Gastrocnemius medialis (tissue), 4 donors: ENCODE measurements at regions not wholly inside any gene's neighbourhood (a gene's known extent, or its start where the extent isn't known, plus 50 kb on each side); places are given as distances from the start of the nearest gene placed in this dataset.

Experiments
- ATAC-seq, 2 donors: fragments of 150-250 bp; one replicate each; pipeline ENCODE4 v1.9.1; 2016
- DNase-seq, 2 donors: peaks; one replicate each; pipeline ENCODE4 v3.0.0-alpha.2; 2019
- H3K27ac ChIP-seq, 4 donors: fragments of 200-600 bp; sonication (generic); 1 replicate in 1 of 4; 2 replicates in 3 of 4; pipeline ENCODE4 v1.5.1; 2016 to 2018; ENCODE audit warnings: mild to moderate bottlenecking in 2 of 4, moderate library complexity in 1 of 4
- H3K27me3 ChIP-seq, 3 donors: fragments of 200-600 bp; sonication (generic) in 2 of 3; 1 replicate in 1 of 3; 2 replicates in 2 of 3; pipeline versions ENCODE4 v1.5.1 to v1.6.0; 2016 to 2019; ENCODE audit warnings: mild to moderate bottlenecking in 1 of 3, moderate library complexity in 1 of 3
- H3K36me3 ChIP-seq, 2 donors: fragments of 200-600 bp; sonication (generic) in 1 of 2; one replicate each; pipeline ENCODE4 v1.5.1; 2017 to 2018
- H3K4me1 ChIP-seq, 2 donors: fragments of 200-600 bp; sonication (generic) in 1 of 2; one replicate each; pipeline ENCODE4 v1.5.1; 2016 to 2017; ENCODE audit warnings: mild to moderate bottlenecking in 2 of 2
- H3K4me3 ChIP-seq, 4 donors: fragments of 200-600 bp; sonication (generic) in 3 of 4; 1 replicate in 1 of 4; 2 replicates in 3 of 4; pipeline ENCODE4 v1.5.1; 2016 to 2019; ENCODE audit warnings: mild to moderate bottlenecking in 2 of 4
- H3K9me3 ChIP-seq, 3 donors: fragments of 200-600 bp; sonication (generic) in 2 of 3; 1 replicate in 1 of 3; 2 replicates in 2 of 3; pipeline ENCODE4 v1.5.1; 2016 to 2019
- CTCF ChIP-seq, 5 experiments: fragments of 450-650 bp in 3 of 5; fragments of 200-600 bp in 2 of 5; sonication (generic) in 2 of 5; IDR thresholded peaks in 4 of 5; conservative IDR thresholded peaks in 1 of 5; 1 replicate in 4 of 5; 2 replicates in 1 of 5; pipeline ENCODE4 v1.5.1; 2016 to 2019; ENCODE audit warnings: antibody characterized with exemption in 5 of 5, mild to moderate bottlenecking in 3 of 5, moderate library complexity in 3 of 5
- POLR2A ChIP-seq, 2 donors: fragments of 450-650 bp; IDR thresholded peaks; one replicate each; pipeline ENCODE4 v1.6.1; 2017; ENCODE audit warnings: antibody characterized with exemption in 2 of 2, mild to moderate bottlenecking in 2 of 2, moderate library complexity in 2 of 2
- in situ Hi-C, 4 donors: fragments of 200-750 bp; cut with MboI; loops; one replicate each; pipeline versions ENCODE4 v1.15.0 to v1.8.0; 2017; ENCODE audit warnings: low sequenced_read_pairs in 4 of 4
- intact Hi-C: fragments of 100-400 bp; cut with DNase I; formaldehyde crosslinking; loops from one replicate; pipeline ENCODE4 v1.15.1; 2023; ENCODE audit warnings: low total_unique reads

GRCh38 chr3:168362156-168362555 is 266.4 kb upstream of the GOLIM4 start:
- H3K4me1 ChIP-seq: no peaks in the 10 kb centered on the region
- intact Hi-C loops: no loop called here

GRCh38 chr3:168360993-168361392 is 265.3 kb upstream of the GOLIM4 start:
- intact Hi-C loops (no loop called here), in situ Hi-C loops (no loop called here)
- H3K27ac ChIP-seq: no peak overlapping the region
- no peak for DNase-seq
- H3K36me3 ChIP-seq: no peaks in the 10 kb centered on the region
- H3K4me3 ChIP-seq: no peak overlapping the region
- no peaks in the 10 kb centered on the region for H3K9me3 ChIP-seq
- TF ChIP-seq POLR2A (IDR thresholded peaks at IDR 0.05) (no peak), CTCF (IDR thresholded peaks at IDR 0.05 in 4 of 5, conservative IDR thresholded peaks at IDR 0.05 in 1 of 5) (no peak)
- no peak for ATAC-seq
- H3K4me1 ChIP-seq: no peaks in the 10 kb centered on the region
- H3K27me3 ChIP-seq: no peaks in the 10 kb centered on the region

More at GRCh38 chr3:168362156-168362555, 266.4 kb upstream of the GOLIM4 start:
- H3K36me3 ChIP-seq: no peaks in the 10 kb centered on the region
- H3K27me3 ChIP-seq: no peaks in the 10 kb centered on the region
- no peak for TF ChIP-seq POLR2A (IDR thresholded peaks at IDR 0.05)
- no peak for TF ChIP-seq CTCF (IDR thresholded peaks at IDR 0.05 in 4 of 5, conservative IDR thresholded peaks at IDR 0.05 in 1 of 5)
- no peak for ATAC-seq
- in situ Hi-C loops: no loop called here
- DNase-seq: no peak
- no peaks in the 10 kb centered on the region for H3K9me3 ChIP-seq
- H3K4me3 ChIP-seq: no peak overlapping the region
- no peak overlapping the region for H3K27ac ChIP-seq

- in situ Hi-C loops: no loop called here
These were observed 247.5 kb upstream of the GOLIM4 start for GRCh38 chr3:168342946-168343850.

GRCh38 chr3:168341956-168342936 is 246.5 kb upstream of the GOLIM4 start:
- in situ Hi-C loops (no loop called here), intact Hi-C loops (no loop called here)
- no peak overlapping the region for H3K4me3 ChIP-seq
- no peaks in the 10 kb centered on the region for H3K9me3 ChIP-seq
- TF ChIP-seq CTCF (IDR thresholded peaks at IDR 0.05 in 4 of 5, conservative IDR thresholded peaks at IDR 0.05 in 1 of 5): no peak
- no peak for TF ChIP-seq POLR2A (IDR thresholded peaks at IDR 0.05)
- no peak for DNase-seq
- no peak for ATAC-seq
- no peaks in the 10 kb centered on the region for H3K27me3 ChIP-seq
- no peaks in the 10 kb centered on the region for H3K36me3 ChIP-seq
- H3K4me1 ChIP-seq: no peaks in the 10 kb centered on the region
- no peak overlapping the region for H3K27ac ChIP-seq

More at GRCh38 chr3:168342946-168343850, 247.5 kb upstream of the GOLIM4 start:
- DNase-seq (no peak), ATAC-seq (no peak)
- intact Hi-C loops: no loop called here
- Histone ChIP-seq H3K9me3 (no peaks in the 10 kb centered on the region), H3K36me3 (no peaks in the 10 kb centered on the region), H3K27ac (no peak overlapping the region), H3K27me3 (no peaks in the 10 kb centered on the region), H3K4me1 (no peaks in the 10 kb centered on the region), H3K4me3 (no peak overlapping the region)
- TF ChIP-seq POLR2A (IDR thresholded peaks at IDR 0.05): no peak
- TF ChIP-seq CTCF (IDR thresholded peaks at IDR 0.05 in 4 of 5, conservative IDR thresholded peaks at IDR 0.05 in 1 of 5): no peak
